GM12865 (cell line): ENCODE measurements at regions not wholly inside any gene's neighbourhood (a gene's known extent, or its start where the extent isn't known, plus 50 kb on each side); places are given as distances from the start of the nearest gene placed in this dataset.

Experiments used
- DNase-seq: peaks from one replicate; pipeline ENCODE4 v3.0.0; 2010; ENCODE audit warnings: low read depth
- H3K4me3 ChIP-seq: 2 replicates; pipeline ENCODE4 v1.5.1; 2011; ENCODE audit warnings: mild to moderate bottlenecking, low read depth, low read length, control low read depth
- CTCF ChIP-seq: IDR thresholded peaks from 2 replicates; pipeline ENCODE4 v1.5.1; 2011; ENCODE audit warnings: low read length, control low read depth, low read depth, inconsistent platforms; ENCODE audit not compliant: insufficient read depth; ENCODE audit errors: missing control alignments

- DNase-seq, result no peak
- TF ChIP-seq CTCF, result no peak
- no peak overlapping the region for H3K4me3 ChIP-seq
Measured at GRCh38 chr6:24053057-24053456, 73.0 kb upstream of the NRSN1 start.

GRCh38 chr6:24054388-24054787 is 71.6 kb upstream of the NRSN1 start:
- TF ChIP-seq CTCF, result no peak
- no peak for DNase-seq
- H3K4me3 ChIP-seq, result no peak overlapping the region

- TF ChIP-seq CTCF, result no peak
- DNase-seq, result no peak
- no peak overlapping the region for H3K4me3 ChIP-seq
Measured at GRCh38 chr6:24056567-24056966, 69.4 kb upstream of the NRSN1 start.

- TF ChIP-seq CTCF, result no peak
- DNase-seq, result no peak
- no peak overlapping the region for H3K4me3 ChIP-seq
Measured at GRCh38 chr6:24057030-24057429, 69.0 kb upstream of the NRSN1 start.

- no peak for TF ChIP-seq CTCF
Measured at GRCh38 chr6:24060982-24061754, 64.8 kb upstream of the NRSN1 start.

GRCh38 chr6:24064106-24064505 is 61.9 kb upstream of the NRSN1 start:
- H3K4me3 ChIP-seq, result no peak overlapping the region
- TF ChIP-seq CTCF, result peak; percentile 38
- peak; percentile 48 for DNase-seq

More at GRCh38 chr6:24060982-24061754, 64.8 kb upstream of the NRSN1 start:
- peak; percentile 87 for DNase-seq
- no peak overlapping the region for H3K4me3 ChIP-seq

GRCh38 chr6:24064832-24065231 is 61.2 kb upstream of the NRSN1 start:
- DNase-seq, result no peak
- H3K4me3 ChIP-seq, result no peak overlapping the region
- TF ChIP-seq CTCF, result no peak
